ENCODE measurements at regions not wholly inside any gene's neighbourhood (a gene's known extent, or its start where the extent isn't known, plus 50 kb on each side); places are given as distances from the start of the nearest gene placed in this dataset.

DNA sequence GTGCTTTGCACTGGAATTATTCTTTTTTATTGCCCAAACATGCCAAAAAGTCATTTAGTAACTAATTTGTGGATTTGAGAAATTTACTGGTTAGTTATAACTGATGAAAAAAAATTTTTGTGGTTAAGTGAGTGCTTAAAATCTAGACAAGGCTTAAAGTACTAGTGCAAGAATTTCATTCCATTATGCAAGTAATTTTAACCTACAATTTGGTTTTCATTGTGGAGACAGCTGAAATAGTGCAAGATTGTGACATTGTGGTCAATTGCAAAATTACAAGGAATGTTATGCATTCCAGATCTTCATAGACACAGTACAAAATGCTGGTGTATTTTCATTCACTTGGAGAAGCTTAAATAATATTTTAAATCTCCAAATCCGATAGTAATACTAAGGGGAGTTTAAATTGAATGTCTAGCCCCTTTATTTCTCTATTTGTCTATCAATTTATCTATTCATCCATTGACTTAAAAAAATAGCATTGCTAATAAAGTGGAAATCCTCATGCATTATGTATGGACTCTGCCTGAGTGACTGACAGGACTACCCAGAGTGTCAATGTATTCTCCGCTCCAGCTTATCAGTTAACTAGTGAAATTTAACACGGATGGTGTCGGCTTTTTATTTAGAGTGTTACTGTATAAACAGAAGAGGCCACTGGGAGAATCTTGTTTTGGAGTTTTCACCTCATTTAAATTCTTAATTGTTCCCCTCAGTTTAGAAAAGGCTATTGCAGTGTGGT lies 125.9 kb downstream of the ALX1 start:
- TF ChIP-seq CTCF (IDR thresholded peaks at IDR 0.05) (no peak), POLR2AphosphoS5 (IDR thresholded peaks at IDR 0.05) (no peak), POLR2A (IDR thresholded peaks at IDR 0.05; ENCODE audit: low read depth) (no peak), EP300 (IDR thresholded peaks at IDR 0.05) (no peak)

Measured in esophagus muscularis mucosa (tissue), 4 donors.